Panc1 (cell line): ENCODE measurements at regions not wholly inside any gene's neighbourhood (a gene's known extent, or its start where the extent isn't known, plus 50 kb on each side); places are given as distances from the start of the nearest gene placed in this dataset.
"Not testable (repeated sequence)": the region's sequence is repeated elsewhere in the genome, so short reads cannot be mapped to it uniquely, and the experiment has no call there.

Experiments used
- ATAC-seq: fragments of 200-7000 bp; cut with Tn5 transposase; 2 replicates; pipeline ENCODE4 v1.9.1; 2020; ENCODE audit warnings: mild to moderate bottlenecking, moderate library complexity
- BruUV-seq: library from RNA; stranded (reverse); fragments of 400-500 nt; replicated peaks from 2 replicates; lab custom pipeline; 2021; lab: Mats Ljungman, UMichigan
- CTCF ChIA-PET: fragments of 300-600 bp; sonication (Branson Sonifier 250); formaldehyde crosslinking; loops from one replicate; lab custom pipeline; 2022; ENCODE audit warnings: antibody characterized with exemption; lab: Charles Lee
- POLR2A ChIA-PET: fragments of 300-600 bp; sonication (Branson Sonifier 250); formaldehyde crosslinking; loops from one replicate; lab custom pipeline; 2022; ENCODE audit warnings: antibody characterized with exemption; lab: Charles Lee
- DNase-seq: peaks from one replicate; pipeline ENCODE4 v3.0.0-alpha.2; 2010; ENCODE audit warnings: low read depth, low spot score
- H3K27ac ChIP-seq: 2 replicates; pipeline ENCODE4 v1.5.1; 2011; ENCODE audit warnings: mild to moderate bottlenecking, low read length, inconsistent platforms
- H3K27me3 ChIP-seq: fragments of 200-500 bp; sonication (Bioruptor generic); 2 replicates; pipeline ENCODE4 v1.6.0; 2014; ENCODE audit warnings: low read length, inconsistent platforms; ENCODE audit not compliant: control insufficient read depth, insufficient read depth
- H3K36me3 ChIP-seq: fragments of 200-500 bp; sonication (Bioruptor generic); 2 replicates; pipeline ENCODE4 v1.5.1; 2014; ENCODE audit warnings: inconsistent platforms, mild to moderate bottlenecking, low read length, moderate library complexity; ENCODE audit not compliant: control insufficient read depth, insufficient read depth
- H3K4me1 ChIP-seq: 2 replicates; pipeline ENCODE4 v1.5.1; 2011; ENCODE audit warnings: inconsistent platforms, mild to moderate bottlenecking, low read length, moderate library complexity; ENCODE audit not compliant: control insufficient read depth, insufficient read depth
- H3K4me3 ChIP-seq, 2 experiments: 2 replicates each; pipeline ENCODE4 v1.5.1; 2011 to 2012; ENCODE audit warnings: low read depth in 2 of 2, low read length in 2 of 2, mild to moderate bottlenecking in 2 of 2, inconsistent platforms in 1 of 2, moderate library complexity in 1 of 2
- H3K9me3 ChIP-seq: fragments of 200-500 bp; sonication (Bioruptor generic); 2 replicates; pipeline ENCODE4 v1.5.1; 2014; ENCODE audit warnings: low read depth, mild to moderate bottlenecking, inconsistent platforms, low read length, moderate library complexity; ENCODE audit not compliant: control insufficient read depth, insufficient read depth
- CTCF ChIP-seq: fragments of 450-650 bp; IDR thresholded peaks from 2 replicates; pipeline ENCODE4 v1.5.1; 2017; ENCODE audit warnings: mild to moderate bottlenecking
- POLR2AphosphoS5 ChIP-seq: IDR thresholded peaks from 2 replicates; pipeline ENCODE4 v1.6.1; 2012; ENCODE audit warnings: mild to moderate bottlenecking, low read depth, low read length, moderate library complexity
- SIN3A ChIP-seq: IDR thresholded peaks from 2 replicates; pipeline ENCODE4 v1.6.1; 2012; ENCODE audit warnings: low read depth, mild to moderate bottlenecking, low read length, moderate library complexity, borderline replicate concordance; ENCODE audit not compliant: insufficient read depth
- TCF7L2 ChIP-seq: IDR thresholded peaks from 2 replicates; pipeline ENCODE4 v1.6.1; 2011; ENCODE audit warnings: mild to moderate bottlenecking, low read depth, low read length, inconsistent platforms
- in situ Hi-C: cut with HindIII; loops from 2 replicates; pipeline ENCODE4 v1.10.0; 2016; ENCODE audit warnings: low sequenced_read_pairs, low pct_unique_long_range_greater_than_20kb
- intact Hi-C: fragments of 100-400 bp; cut with micrococcal nuclease; formaldehyde crosslinking; loops from one replicate; pipeline ENCODE4 v1.10.0; 2022; ENCODE audit not compliant: unreplicated experiment
- TF ChIP-seq, protein P1 (sequence below), 2 experiments: IDR thresholded peaks; 2 replicates each; pipeline ENCODE4 v1.6.1; 2011 to 2012; ENCODE audit warnings: low read depth in 2 of 2, control low read depth in 1 of 2, low read length in 1 of 2, mild to moderate bottlenecking in 1 of 2, moderate library complexity in 1 of 2; ENCODE audit not compliant: insufficient read depth in 1 of 2

DNA sequence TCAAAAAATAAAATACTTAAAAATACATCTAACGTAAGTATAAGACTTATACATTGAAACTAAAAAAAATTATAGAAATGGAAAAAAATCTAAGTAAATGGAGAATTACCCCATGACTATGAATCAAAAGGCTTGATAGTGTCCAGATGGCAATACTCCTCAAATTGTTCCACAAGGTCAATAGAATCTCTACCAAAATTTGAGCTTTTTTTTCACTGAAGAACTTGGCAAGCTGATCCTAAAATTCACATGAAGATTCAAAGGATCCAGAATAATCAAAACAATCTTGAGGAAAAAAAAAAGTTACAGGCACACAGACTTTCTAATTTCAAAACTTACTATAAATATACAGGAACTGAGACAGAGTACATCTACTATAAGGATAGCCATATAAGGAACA lies 448.4 kb upstream of the CDH11 start:
- DNase-seq (no peak), ATAC-seq (no peak)
- H3K4me1 ChIP-seq = no peaks in the 10 kb centered on the region
- H3K9me3 ChIP-seq = no peaks in the 10 kb centered on the region
- ChIA-PET CTCF (no interaction called here), POLR2A (no interaction called here)
- H3K36me3 ChIP-seq = no peaks in the 10 kb centered on the region
- H3K27me3 ChIP-seq = no peaks in the 10 kb centered on the region
- TF ChIP-seq TCF7L2 (no peak), SIN3A (no peak), CTCF (no peak), POLR2AphosphoS5 (no peak)
- TF ChIP-seq, protein P1, sequence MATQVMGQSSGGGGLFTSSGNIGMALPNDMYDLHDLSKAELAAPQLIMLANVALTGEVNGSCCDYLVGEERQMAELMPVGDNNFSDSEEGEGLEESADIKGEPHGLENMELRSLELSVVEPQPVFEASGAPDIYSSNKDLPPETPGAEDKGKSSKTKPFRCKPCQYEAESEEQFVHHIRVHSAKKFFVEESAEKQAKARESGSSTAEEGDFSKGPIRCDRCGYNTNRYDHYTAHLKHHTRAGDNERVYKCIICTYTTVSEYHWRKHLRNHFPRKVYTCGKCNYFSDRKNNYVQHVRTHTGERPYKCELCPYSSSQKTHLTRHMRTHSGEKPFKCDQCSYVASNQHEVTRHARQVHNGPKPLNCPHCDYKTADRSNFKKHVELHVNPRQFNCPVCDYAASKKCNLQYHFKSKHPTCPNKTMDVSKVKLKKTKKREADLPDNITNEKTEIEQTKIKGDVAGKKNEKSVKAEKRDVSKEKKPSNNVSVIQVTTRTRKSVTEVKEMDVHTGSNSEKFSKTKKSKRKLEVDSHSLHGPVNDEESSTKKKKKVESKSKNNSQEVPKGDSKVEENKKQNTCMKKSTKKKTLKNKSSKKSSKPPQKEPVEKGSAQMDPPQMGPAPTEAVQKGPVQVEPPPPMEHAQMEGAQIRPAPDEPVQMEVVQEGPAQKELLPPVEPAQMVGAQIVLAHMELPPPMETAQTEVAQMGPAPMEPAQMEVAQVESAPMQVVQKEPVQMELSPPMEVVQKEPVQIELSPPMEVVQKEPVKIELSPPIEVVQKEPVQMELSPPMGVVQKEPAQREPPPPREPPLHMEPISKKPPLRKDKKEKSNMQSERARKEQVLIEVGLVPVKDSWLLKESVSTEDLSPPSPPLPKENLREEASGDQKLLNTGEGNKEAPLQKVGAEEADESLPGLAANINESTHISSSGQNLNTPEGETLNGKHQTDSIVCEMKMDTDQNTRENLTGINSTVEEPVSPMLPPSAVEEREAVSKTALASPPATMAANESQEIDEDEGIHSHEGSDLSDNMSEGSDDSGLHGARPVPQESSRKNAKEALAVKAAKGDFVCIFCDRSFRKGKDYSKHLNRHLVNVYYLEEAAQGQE (IDR thresholded peaks at IDR 0.05; ENCODE audit: insufficient read depth in 1 of 2, low read depth in 2 of 2, low read length in 1 of 2) = no peak
- H3K4me3 ChIP-seq = no peak overlapping the region
- no peak overlapping the region for H3K27ac ChIP-seq
- in situ Hi-C loops = no loop called here
- intact Hi-C loops = no loop called here
- BruUV-seq = no TSS peak

DNA sequence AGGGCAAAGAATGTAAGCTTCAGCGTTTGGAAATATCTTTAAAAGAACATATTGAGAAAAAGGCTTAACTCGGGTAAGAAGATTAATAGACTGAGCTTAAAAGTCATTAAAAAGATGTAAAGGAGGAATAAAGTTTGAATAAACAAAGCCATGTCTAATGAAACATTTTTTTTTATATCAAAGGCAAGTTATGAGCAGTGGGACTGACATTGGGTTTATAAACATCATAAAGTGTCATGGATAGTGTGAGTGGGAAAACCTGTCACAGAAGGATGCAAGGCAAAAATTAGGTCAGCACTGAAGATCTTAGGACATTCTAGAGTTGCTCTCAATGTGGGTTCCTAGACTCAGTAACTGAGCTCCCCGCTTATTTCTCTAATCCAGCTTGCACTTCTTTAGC lies 438.0 kb upstream of the CDH11 start:
- no peak for TF ChIP-seq POLR2AphosphoS5
- TF ChIP-seq CTCF = no peak
- TF ChIP-seq TCF7L2 = no peak
- no peak for TF ChIP-seq SIN3A
- TF ChIP-seq, protein P1 (IDR thresholded peaks at IDR 0.05; ENCODE audit: insufficient read depth in 1 of 2, low read depth in 2 of 2, low read length in 1 of 2) = no peak
- POLR2A ChIA-PET = no interaction called here
- H3K27me3 ChIP-seq = no peaks in the 10 kb centered on the region
- intact Hi-C loops = no loop called here
- ATAC-seq (no peak), DNase-seq (no peak)
- no peaks in the 10 kb centered on the region for H3K4me1 ChIP-seq
- no peaks in the 10 kb centered on the region for H3K9me3 ChIP-seq
- no peak overlapping the region for H3K27ac ChIP-seq
- CTCF ChIA-PET = no interaction called here
- no peak overlapping the region for H3K4me3 ChIP-seq
- no peaks in the 10 kb centered on the region for H3K36me3 ChIP-seq
- in situ Hi-C loops = no loop called here
- no TSS peak for BruUV-seq

DNA sequence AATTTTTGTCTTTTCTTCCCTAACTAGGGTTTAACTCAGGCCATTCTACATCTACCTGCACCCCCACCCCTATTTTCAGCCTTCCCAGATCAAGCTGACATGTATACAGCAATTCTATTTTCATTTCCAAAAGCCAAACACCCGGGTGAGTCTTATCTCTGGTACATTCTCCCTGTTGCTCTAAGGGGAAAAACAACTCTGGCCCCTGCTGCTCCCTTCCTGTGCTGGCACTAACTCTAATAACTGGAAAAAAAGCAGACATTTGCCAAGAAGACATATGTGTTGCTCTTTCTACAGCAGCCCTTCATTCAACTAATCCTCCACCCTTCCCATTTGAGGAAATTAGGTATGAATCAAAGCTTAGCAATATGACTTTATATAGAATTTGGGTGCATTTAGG lies 427.8 kb upstream of the CDH11 start:
- H3K27ac ChIP-seq, in situ Hi-C loops, POLR2A ChIA-PET, H3K36me3 ChIP-seq, H3K9me3 ChIP-seq, H3K27me3 ChIP-seq, H3K4me1 ChIP-seq, ATAC-seq, DNase-seq, CTCF ChIA-PET, BruUV-seq, intact Hi-C loops, H3K4me3 ChIP-seq: not testable (repeated sequence)
